ENCODE measurements at regions not wholly inside any gene's neighbourhood (a gene's known extent, or its start where the extent isn't known, plus 50 kb on each side); places are given as distances from the start of the nearest gene placed in this dataset.
"Not testable (repeated sequence)": the region's sequence is repeated elsewhere in the genome, so short reads cannot be mapped to it uniquely, and the experiment has no call there.

DNA sequence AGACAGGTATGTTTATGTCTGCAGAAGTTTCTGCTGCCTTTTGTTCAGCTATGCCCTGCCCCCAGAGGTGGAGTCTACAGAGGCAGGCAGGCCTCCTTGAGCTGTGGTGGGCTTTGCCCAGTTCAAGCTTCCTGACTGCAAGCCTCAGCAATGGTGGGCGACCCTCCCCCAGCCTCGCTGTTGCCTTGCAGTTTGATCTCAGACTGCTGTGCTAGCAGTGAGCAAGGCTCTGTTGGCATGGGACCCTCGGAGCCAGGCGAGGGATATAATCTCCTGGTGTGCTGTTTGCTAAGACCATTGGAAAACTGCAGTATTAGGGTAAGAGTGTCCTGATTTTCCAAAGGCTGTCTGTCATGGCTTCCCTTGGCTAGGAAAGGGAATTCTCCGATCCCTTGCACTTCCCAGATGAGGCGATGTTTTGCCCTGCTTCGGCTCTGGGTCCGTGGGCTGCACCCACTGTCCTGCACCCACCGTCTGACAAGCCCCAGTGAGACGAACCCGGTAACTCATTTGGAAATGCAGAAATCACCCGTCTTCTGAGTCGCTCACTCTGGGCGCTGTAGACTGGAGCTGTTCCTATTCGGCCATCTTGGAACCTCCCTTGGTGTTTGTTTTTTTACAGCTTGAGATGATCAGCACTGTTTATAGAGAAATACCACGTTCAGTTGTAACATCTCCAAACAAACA lies 2705.5 kb upstream of the PCDH20 start:
- not testable (repeated sequence) for H3K36me3 ChIP-seq (ENCODE audit: insufficient read depth, low read length); H3K4me3 ChIP-seq (ENCODE audit: low read depth, low read length); H3K27me3 ChIP-seq (ENCODE audit: insufficient read depth, low read length); H3K4me1 ChIP-seq (ENCODE audit: control insufficient read depth, insufficient read depth, low read length, unreplicated experiment); H2AFZ ChIP-seq (ENCODE audit: low read length, unreplicated experiment); H3K27ac ChIP-seq (ENCODE audit: low read depth, low read length); H3K79me2 ChIP-seq (ENCODE audit: control insufficient read depth, insufficient read depth, low read length, unreplicated experiment)

DNA sequence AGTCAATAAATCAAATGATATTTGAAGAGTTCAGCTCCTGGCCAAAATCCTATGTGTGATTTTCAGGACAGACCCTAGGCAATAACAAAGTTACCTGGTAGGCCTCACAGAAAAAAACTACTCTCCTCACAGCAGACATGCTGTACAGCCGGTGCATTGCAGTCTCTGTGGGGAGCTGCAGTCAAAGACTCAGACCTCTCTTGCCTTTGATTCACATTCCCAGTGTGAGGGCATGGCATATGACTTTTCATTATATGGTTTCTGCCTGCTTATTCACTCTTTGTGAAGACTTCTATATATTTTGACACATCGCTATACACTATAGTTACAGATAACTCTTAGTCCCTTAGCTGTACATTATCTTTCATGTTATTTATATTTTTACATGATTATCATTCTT lies 2684.3 kb upstream of the PCDH20 start:
- Histone ChIP-seq H3K4me1 (ENCODE audit: control insufficient read depth, insufficient read depth, low read length, unreplicated experiment) (no peaks in the 10 kb centered on the region), H3K4me3 (ENCODE audit: low read depth, low read length) (no peak overlapping the region), H3K79me2 (ENCODE audit: control insufficient read depth, insufficient read depth, low read length, unreplicated experiment) (no peaks in the 10 kb centered on the region), H2AFZ (ENCODE audit: low read length, unreplicated experiment) (no peak overlapping the region), H3K36me3 (ENCODE audit: insufficient read depth, low read length) (no peaks in the 10 kb centered on the region), H3K27me3 (ENCODE audit: insufficient read depth, low read length) (no peaks in the 10 kb centered on the region), H3K27ac (ENCODE audit: low read depth, low read length) (no peak overlapping the region)

DNA sequence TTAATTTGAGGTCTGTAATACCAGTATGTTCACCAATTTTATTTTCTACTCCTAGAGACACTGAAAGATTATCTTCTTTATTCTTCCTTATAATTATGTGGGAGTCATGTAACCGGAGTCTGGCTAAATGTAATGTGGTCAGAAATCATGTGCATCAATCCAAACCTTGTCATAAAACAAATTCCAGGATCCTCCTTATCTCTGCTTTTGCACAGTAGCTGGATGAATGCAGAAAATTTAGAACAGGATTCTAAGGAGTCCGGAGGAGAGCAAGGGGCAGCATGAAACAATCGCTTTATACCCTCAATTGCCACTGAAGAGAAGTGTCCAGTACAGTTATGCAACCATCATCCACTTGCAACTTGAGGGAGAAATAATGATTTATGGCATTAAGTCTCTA lies 2674.7 kb upstream of the PCDH20 start:
- Histone ChIP-seq H3K79me2 (ENCODE audit: control insufficient read depth, insufficient read depth, low read length, unreplicated experiment) (no peaks in the 10 kb centered on the region), H3K4me3 (ENCODE audit: low read depth, low read length) (no peak overlapping the region), H2AFZ (ENCODE audit: low read length, unreplicated experiment) (no peak overlapping the region), H3K27me3 (ENCODE audit: insufficient read depth, low read length) (no peaks in the 10 kb centered on the region), H3K36me3 (ENCODE audit: insufficient read depth, low read length) (no peaks in the 10 kb centered on the region), H3K27ac (ENCODE audit: low read depth, low read length) (no peak overlapping the region), H3K4me1 (ENCODE audit: control insufficient read depth, insufficient read depth, low read length, unreplicated experiment) (no peaks in the 10 kb centered on the region)

DNA sequence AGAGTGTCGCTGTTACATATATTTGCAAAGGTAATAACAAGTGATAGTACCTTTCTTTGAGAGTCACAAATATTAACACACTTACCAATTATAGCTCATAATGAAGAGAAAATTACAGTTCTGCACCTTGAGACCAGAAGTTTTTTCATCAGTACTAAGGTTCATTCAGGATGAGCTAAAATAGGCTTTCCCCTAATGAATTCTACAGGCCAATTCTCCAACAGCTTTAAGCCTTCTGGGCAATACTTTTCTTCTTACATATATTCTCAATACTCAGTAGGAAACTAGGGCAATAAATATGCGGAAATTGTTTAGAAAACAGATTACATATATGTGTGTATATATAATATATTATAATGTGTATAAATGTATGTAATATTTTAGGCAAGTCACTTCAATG lies 2672.8 kb upstream of the PCDH20 start:
- no peak overlapping the region for H3K27ac ChIP-seq (ENCODE audit: low read depth, low read length)
- no peaks in the 10 kb centered on the region for H3K4me1 ChIP-seq (ENCODE audit: control insufficient read depth, insufficient read depth, low read length, unreplicated experiment)
- no peak overlapping the region for H2AFZ ChIP-seq (ENCODE audit: low read length, unreplicated experiment)
- no peaks in the 10 kb centered on the region for H3K27me3 ChIP-seq (ENCODE audit: insufficient read depth, low read length)
- H3K36me3 ChIP-seq (ENCODE audit: insufficient read depth, low read length) = no peaks in the 10 kb centered on the region
- no peak overlapping the region for H3K4me3 ChIP-seq (ENCODE audit: low read depth, low read length)
- H3K79me2 ChIP-seq (ENCODE audit: control insufficient read depth, insufficient read depth, low read length, unreplicated experiment) = no peaks in the 10 kb centered on the region

DNA sequence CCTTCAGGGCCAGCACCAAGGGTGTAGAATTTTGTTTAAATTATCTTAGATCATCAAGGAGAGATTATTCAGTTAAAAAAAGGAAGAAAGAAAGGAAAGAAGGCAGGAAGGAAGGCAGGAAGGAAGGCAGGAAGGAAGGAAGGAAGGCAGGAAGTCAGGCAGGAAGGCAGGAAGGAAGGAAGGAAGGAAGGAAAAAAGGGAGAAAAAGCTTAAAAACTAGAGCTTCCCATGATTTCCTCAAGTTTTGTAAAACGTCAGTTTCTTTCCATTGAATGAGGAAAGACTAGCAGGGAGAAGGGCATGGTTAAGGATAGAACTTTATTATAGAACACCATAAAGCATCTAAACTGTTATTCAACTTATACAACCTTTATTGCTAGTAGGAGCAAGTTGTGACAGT lies 2672.0 kb upstream of the PCDH20 start:
- no peaks in the 10 kb centered on the region for H3K36me3 ChIP-seq (ENCODE audit: insufficient read depth, low read length)
- no peaks in the 10 kb centered on the region for H3K79me2 ChIP-seq (ENCODE audit: control insufficient read depth, insufficient read depth, low read length, unreplicated experiment)
- no peak overlapping the region for H3K27ac ChIP-seq (ENCODE audit: low read depth, low read length)
- H3K4me1 ChIP-seq (ENCODE audit: control insufficient read depth, insufficient read depth, low read length, unreplicated experiment) = no peaks in the 10 kb centered on the region
- H2AFZ ChIP-seq (ENCODE audit: low read length, unreplicated experiment) = no peak overlapping the region
- no peak overlapping the region for H3K4me3 ChIP-seq (ENCODE audit: low read depth, low read length)
- no peaks in the 10 kb centered on the region for H3K27me3 ChIP-seq (ENCODE audit: insufficient read depth, low read length)

DNA sequence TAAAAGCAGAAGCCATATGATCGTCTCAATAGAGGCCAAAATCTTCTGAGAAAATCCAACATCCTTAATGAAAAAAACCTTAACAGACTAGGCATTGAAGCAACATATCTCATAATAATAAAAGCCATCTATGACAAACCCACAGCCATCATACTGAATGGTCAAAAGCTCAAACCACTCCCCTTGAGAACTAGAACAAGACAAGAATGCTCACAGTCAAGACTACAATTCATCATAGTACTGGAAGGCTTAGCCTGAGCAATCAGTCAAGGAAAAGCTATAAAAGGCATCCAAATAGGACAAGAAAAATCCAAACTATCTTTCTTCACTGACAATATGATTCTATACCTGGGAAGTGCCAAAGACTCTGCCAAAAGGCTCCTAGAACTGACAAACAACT lies 2668.2 kb upstream of the PCDH20 start:
- no peaks in the 10 kb centered on the region for H3K27me3 ChIP-seq (ENCODE audit: insufficient read depth, low read length)
- no peak overlapping the region for H2AFZ ChIP-seq (ENCODE audit: low read length, unreplicated experiment)
- H3K4me1 ChIP-seq (ENCODE audit: control insufficient read depth, insufficient read depth, low read length, unreplicated experiment) = no peaks in the 10 kb centered on the region
- H3K79me2 ChIP-seq (ENCODE audit: control insufficient read depth, insufficient read depth, low read length, unreplicated experiment) = no peaks in the 10 kb centered on the region
- H3K4me3 ChIP-seq (ENCODE audit: low read depth, low read length) = no peak overlapping the region
- no peak overlapping the region for H3K27ac ChIP-seq (ENCODE audit: low read depth, low read length)
- no peaks in the 10 kb centered on the region for H3K36me3 ChIP-seq (ENCODE audit: insufficient read depth, low read length)

DNA sequence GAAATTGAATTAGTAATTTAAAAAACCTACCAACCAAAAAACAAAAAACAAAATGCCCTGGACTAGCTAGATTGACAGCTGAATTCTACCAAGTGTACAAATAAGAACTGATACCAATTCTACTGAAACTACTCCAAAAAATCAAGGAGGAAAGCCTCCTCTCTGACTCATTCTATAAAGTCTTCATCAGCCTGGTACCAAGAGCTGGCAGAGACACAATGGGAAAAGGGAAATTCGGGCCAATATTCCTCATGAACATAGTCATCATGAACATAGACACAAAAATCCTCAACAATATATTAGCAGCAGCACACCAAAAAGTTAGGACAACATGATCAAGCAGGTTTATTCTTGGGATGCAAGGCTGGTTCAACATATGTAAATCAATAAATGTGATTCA lies 2667.7 kb upstream of the PCDH20 start:
- no peaks in the 10 kb centered on the region for H3K4me1 ChIP-seq (ENCODE audit: control insufficient read depth, insufficient read depth, low read length, unreplicated experiment)
- no peaks in the 10 kb centered on the region for H3K36me3 ChIP-seq (ENCODE audit: insufficient read depth, low read length)
- H3K27me3 ChIP-seq (ENCODE audit: insufficient read depth, low read length) = no peaks in the 10 kb centered on the region

DNA sequence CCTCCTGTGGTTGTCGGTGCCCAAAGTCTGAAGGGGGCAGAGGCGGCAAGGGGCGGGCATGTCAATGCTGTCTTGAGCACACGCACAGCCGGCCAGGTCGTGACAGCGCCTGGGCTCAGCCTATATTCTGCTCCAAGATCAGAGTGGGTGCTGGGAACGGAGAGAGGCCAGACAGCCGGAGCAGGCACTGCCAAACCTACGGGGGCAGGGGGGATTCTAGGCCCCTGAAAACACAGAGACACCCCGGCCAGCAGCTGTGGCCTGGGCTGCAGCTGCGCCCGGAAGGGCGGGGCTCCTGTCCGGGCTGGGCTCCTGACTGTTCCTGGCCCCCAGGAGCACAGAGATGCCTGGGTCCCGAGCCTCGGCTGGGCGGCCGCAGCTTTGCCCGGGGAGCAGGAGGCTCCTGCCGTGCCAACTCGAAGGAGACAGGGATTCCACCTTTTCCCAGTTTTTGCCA lies 2662.9 kb upstream of the PCDH20 start:
- Histone ChIP-seq H2AFZ (ENCODE audit: low read length, unreplicated experiment) (no peak overlapping the region), H3K4me3 (ENCODE audit: low read depth, low read length) (no peak overlapping the region), H3K79me2 (ENCODE audit: control insufficient read depth, insufficient read depth, low read length, unreplicated experiment) (no peaks in the 10 kb centered on the region), H3K27ac (ENCODE audit: low read depth, low read length) (no peak overlapping the region), H3K4me1 (ENCODE audit: control insufficient read depth, insufficient read depth, low read length, unreplicated experiment) (no peaks in the 10 kb centered on the region), H3K27me3 (ENCODE audit: insufficient read depth, low read length) (no peaks in the 10 kb centered on the region), H3K36me3 (ENCODE audit: insufficient read depth, low read length) (no peaks in the 10 kb centered on the region)

More for the DNA sequence above, 2667.7 kb upstream of the PCDH20 start:
- Histone ChIP-seq H3K79me2 (ENCODE audit: control insufficient read depth, insufficient read depth, low read length, unreplicated experiment) (no peaks in the 10 kb centered on the region), H2AFZ (ENCODE audit: low read length, unreplicated experiment) (no peak overlapping the region), H3K4me3 (ENCODE audit: low read depth, low read length) (no peak overlapping the region), H3K27ac (ENCODE audit: low read depth, low read length) (no peak overlapping the region)

DNA sequence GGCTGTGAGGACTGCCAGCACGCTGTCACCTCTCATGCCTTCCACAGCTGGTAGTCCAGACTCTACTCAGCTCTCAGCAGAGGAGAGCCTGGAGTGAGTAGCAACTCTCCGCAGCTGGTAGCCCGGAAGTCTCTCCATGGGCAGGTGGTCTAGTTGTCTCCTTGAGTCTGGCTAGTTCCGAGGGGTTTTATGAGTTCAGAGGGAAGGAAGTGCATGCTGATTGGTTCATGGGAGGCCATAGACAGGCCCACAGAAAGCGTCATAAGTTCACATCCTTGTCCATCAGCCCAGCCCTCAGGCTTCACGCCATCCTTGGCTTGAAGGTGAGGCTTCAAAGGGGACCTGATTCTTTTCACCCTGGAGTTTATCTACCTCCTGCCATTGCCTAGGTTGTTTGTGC lies 2662.4 kb upstream of the PCDH20 start:
- Histone ChIP-seq H3K36me3 (ENCODE audit: insufficient read depth, low read length) (no peaks in the 10 kb centered on the region), H3K27ac (ENCODE audit: low read depth, low read length) (no peak overlapping the region), H3K27me3 (ENCODE audit: insufficient read depth, low read length) (no peaks in the 10 kb centered on the region), H3K79me2 (ENCODE audit: control insufficient read depth, insufficient read depth, low read length, unreplicated experiment) (no peaks in the 10 kb centered on the region), H3K4me1 (ENCODE audit: control insufficient read depth, insufficient read depth, low read length, unreplicated experiment) (no peaks in the 10 kb centered on the region), H3K4me3 (ENCODE audit: low read depth, low read length) (no peak overlapping the region), H2AFZ (ENCODE audit: low read length, unreplicated experiment) (no peak overlapping the region)

DNA sequence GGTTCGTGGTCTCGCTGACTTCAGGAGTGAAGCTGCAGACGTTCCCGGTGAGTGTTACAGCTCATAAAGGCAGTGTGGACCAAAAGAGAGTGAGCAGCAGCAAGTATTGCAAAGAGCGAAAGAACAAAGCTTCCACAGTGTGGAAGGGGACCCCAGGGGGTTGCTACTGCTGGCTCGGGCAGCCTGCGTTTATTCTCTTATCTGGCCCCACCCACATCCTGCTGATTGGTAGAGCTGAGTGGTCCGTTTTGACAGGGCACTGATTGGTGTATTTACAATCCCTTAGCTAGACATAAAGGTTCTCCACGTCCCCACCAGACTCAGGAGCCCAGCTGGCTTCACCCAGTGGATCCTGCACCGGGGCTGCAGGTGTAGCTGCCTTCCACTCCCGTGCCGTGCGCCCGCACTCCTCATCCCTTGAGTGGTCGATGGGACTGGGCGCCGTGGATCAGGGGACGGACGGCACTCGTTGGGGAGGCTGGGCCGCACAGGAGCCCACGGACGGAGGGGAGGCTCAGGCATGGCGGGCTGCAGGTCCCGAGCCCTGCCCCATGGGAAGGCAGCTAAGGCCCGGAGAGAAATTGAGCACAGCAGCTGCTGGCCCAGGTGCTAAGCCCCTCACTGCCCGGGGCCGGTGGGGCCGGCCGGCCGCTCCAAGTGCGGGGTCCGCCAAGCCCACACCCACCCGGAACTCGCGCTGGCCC lies 2661.6 kb upstream of the PCDH20 start:
- H3K4me1 ChIP-seq (ENCODE audit: control insufficient read depth, insufficient read depth, low read length, unreplicated experiment); H3K79me2 ChIP-seq (ENCODE audit: control insufficient read depth, insufficient read depth, low read length, unreplicated experiment); H3K27ac ChIP-seq (ENCODE audit: low read depth, low read length); H2AFZ ChIP-seq (ENCODE audit: low read length, unreplicated experiment); H3K4me3 ChIP-seq (ENCODE audit: low read depth, low read length); H3K27me3 ChIP-seq (ENCODE audit: insufficient read depth, low read length); H3K36me3 ChIP-seq (ENCODE audit: insufficient read depth, low read length): not testable (repeated sequence)

DNA sequence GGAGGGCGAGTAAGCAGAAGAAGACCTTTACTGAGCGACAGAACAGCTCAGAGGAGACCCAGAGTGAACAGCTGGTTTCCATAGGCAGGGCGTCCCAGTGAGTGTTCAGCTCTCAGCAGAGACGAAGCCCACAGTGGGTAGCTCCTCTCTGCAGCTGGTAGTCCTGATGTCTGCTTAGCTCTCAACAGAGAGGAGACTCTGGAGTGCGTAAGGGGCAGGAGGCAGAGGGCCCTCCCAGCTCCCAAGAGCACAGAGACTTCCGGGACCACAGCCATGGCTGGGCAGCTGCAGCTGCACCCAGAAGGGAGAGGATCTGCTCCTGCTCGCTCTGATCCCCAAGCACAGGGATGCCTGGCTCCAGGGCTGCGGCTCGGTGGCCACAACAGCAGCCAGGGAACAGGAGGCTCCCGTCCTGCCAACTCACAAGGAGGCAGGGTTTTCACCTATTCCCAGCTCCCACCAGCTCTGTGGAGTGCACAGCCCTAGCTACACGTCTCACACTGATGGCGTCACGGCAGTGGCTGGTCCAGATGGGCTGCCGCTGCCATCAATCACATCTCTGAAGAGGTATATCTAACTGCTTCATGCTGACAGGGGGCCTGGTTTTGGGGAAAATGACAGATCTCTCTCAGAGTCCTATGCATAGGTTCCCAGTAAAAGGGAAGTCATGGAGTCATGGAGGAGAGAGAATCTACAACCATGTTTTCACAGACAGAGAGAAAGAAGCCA lies 2660.1 kb upstream of the PCDH20 start:
- no peak overlapping the region for H3K4me3 ChIP-seq (ENCODE audit: low read depth, low read length)
- H2AFZ ChIP-seq (ENCODE audit: low read length, unreplicated experiment) = no peak overlapping the region
- H3K4me1 ChIP-seq (ENCODE audit: control insufficient read depth, insufficient read depth, low read length, unreplicated experiment) = no peaks in the 10 kb centered on the region
- no peaks in the 10 kb centered on the region for H3K79me2 ChIP-seq (ENCODE audit: control insufficient read depth, insufficient read depth, low read length, unreplicated experiment)
- no peaks in the 10 kb centered on the region for H3K27me3 ChIP-seq (ENCODE audit: insufficient read depth, low read length)
- no peaks in the 10 kb centered on the region for H3K36me3 ChIP-seq (ENCODE audit: insufficient read depth, low read length)
- no peak overlapping the region for H3K27ac ChIP-seq (ENCODE audit: low read depth, low read length)

All from ACC112 (cell line).